GM12872 (cell line): ENCODE measurements at regions not wholly inside any gene's neighbourhood (a gene's known extent, or its start where the extent isn't known, plus 50 kb on each side); places are given as distances from the start of the nearest gene placed in this dataset.

Experiments
- TF ChIP-seq, protein P1 (sequence below): IDR thresholded peaks from 3 replicates; pipeline ENCODE4 v1.5.1; 2011; ENCODE audit warnings: low read depth, mild to moderate bottlenecking, low read length, moderate library complexity; ENCODE audit not compliant: insufficient read depth

DNA sequence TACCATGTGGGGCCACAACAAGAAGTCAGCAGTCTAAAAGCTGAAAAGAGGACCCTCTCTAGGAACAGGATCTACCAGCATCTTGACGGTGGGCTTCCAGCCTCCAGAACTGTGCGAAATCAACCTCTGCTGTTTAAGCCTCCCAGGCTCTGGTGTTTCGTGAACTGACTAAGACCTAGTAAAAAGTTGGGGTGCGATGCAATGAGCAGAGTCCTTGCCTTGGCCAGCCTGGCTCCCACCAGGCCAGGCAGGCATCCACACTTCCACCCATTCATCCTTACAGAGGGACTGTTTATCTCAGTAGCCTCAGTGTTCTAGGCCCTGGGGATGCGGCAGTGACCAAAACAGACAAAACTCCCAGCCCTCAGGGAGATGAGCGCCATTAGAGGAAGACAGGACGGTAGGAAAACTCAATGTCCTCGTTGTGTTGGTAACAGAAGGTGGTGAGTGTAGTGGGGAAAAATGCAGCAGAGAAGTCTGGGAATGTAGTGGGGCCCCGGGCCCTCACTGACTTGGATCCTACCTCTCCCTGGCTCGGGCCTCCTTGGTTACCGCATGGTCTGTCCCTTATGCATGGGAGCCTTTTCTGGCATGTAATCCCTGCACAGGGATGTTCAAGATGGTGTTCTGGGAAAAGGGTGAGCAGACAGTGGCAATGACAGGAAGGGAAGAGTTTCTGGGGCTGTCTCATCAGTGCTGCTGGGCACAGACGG lies 271.8 kb upstream of the HS6ST1 start:
- TF ChIP-seq, protein P1, sequence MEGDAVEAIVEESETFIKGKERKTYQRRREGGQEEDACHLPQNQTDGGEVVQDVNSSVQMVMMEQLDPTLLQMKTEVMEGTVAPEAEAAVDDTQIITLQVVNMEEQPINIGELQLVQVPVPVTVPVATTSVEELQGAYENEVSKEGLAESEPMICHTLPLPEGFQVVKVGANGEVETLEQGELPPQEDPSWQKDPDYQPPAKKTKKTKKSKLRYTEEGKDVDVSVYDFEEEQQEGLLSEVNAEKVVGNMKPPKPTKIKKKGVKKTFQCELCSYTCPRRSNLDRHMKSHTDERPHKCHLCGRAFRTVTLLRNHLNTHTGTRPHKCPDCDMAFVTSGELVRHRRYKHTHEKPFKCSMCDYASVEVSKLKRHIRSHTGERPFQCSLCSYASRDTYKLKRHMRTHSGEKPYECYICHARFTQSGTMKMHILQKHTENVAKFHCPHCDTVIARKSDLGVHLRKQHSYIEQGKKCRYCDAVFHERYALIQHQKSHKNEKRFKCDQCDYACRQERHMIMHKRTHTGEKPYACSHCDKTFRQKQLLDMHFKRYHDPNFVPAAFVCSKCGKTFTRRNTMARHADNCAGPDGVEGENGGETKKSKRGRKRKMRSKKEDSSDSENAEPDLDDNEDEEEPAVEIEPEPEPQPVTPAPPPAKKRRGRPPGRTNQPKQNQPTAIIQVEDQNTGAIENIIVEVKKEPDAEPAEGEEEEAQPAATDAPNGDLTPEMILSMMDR: no peak

DNA sequence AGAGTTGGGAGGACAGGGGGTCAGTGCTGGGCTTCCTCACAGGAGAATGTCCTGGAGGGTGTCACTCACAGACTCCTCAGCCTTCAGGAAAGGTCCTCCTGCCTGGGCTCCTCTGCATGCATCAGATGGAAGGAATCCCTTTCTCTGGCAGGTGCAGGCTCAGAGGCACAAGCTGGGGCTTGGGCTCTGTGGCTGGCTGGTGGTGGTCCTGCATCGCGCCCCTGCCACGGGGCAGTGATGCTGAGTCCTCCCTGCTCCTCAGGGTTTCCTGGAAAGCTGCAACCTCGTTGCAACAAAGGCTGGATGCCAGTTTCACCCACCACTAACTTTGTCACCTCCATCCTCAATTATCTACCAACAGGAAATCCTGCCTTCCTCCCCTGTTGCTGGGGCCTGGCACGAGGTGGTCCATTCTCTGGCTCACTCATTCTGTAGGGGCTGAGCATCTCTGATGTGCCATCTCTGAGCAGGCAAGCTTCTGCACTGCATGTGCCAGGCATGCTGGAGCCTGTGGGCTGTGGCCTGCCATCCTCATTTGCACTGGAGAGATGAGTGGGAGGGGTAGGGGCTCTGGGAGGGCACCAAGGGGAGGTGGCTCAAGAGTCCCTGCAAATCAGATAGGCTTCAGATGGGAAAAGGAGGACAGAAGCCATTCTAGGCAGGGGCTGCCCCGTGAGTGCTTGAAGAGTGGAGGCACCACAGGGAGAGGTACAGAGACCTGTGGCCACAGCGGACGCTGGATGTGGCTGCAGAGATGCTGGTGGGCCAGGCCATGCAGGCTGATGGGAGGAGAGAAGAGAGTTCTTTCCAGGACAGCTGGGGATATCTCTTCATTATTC lies 272.6 kb upstream of the HS6ST1 start:
- TF ChIP-seq, protein P1: no peak

DNA sequence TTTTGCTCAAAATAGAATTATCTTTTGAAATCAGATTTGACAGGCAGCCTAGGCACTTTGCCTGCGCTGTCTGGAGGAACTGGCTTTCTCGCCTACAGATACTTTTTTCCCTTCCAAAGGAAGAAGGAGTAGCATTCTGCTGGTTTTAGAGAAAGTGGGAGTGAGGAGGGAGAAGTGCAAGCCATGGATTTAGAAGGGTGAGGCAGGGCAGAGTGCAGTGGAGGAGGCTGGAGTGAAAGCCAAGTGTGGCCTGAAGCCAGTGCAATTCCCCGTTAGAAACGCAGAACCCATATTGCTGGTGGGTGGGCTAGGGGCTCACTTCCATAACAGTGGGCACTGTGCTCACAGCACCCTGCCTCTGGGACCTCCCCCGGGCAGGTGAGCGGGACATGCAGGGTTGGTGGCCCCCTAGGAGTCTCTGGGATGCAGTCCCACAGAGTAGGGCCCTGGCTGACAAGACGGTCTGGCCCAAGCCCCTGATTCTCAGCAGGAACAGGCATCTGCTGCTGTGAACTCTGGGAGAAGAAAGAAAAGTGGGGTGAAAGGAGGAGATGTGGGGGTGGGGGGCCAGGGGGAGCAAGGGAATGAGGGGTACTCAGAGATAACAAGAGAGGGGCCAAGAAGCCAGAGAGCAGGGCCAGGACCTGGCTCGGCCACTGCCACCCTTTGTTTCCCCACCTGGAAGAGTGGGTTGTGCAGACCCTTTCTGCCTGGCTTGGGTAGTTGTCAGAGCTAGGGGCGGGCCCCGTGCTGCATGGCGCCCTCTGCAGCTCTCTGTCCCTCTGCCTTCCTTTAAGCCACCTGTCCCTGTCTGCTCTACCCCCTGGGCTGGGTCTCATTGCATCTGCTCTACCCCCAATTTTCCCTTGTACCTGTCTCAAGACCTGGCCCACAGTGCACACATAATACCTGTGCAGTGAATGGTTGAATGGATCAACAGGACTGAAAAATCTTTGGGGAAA lies 273.5 kb upstream of the HS6ST1 start:
- TF ChIP-seq, protein P1: no peak

DNA sequence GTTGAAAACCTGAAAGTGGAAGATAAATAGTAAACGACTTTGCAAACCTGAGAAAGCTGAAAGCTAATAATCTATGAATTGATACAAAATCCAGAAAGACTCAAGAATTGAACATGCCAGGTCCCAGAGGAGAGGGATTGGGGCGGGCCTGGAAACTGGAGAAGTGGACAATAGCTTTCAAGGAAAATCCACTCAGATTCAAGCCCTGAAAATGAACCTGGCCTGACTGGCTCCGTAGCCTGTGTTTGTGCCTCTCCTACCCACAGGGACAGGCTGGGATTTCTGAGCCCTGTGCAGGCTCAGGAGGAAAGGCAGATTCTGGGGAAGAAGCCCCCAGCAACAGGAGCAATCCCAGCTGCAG lies 274.8 kb upstream of the HS6ST1 start:
- TF ChIP-seq, protein P1: no peak

DNA sequence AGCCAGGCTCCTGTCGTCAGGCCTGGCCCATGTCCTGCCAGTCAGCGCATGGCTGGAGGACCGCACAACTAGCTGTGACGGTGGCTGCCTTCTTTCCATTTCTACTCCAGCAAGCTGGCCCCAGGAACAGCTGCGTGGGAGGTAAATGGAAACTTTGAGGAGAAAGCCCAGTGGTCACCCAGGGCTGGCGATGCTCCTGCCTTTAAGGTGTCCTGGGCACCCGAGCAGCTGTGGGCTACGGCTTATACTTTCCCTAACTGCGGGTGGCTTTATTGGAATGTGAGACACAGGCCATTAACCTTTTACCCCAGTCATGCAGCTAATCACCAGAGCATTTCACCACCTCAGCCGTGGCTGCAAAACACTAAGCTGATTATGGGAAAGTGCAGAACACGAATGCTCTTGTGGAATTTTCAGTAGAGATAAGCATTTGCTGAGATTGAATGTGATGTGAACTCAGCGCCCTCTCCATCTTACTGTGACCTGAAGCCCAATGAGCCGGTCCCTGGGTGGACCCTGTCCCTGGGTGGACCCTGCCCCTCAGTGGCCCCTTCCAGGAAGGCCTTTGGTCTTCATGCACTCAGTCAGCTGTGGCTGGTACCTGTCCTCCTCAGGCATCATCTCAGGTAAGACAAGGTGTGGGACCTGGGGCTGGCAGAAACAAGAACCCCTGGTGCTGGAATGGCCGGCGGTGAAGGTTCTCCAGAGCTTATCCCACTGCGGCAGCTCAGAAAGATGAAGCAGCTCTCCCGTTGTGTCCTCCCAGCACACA lies 275.4 kb upstream of the HS6ST1 start:
- TF ChIP-seq, protein P1: no peak

DNA sequence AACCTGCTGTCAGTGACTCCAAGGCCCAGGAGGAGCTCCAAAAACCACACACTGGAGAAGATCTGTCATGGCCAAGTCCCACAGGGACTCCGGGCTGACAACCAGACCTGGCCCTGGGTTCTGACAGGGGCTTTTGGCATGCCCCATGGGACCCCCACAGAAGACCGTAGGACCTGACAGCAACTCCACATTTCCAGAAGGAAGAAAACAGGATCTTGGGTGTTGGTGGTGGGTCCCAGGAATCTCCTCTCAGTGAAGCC lies 275.9 kb upstream of the HS6ST1 start:
- TF ChIP-seq, protein P1: no peak
